ENCODE measurements at regions not wholly inside any gene's neighbourhood (a gene's known extent, or its start where the extent isn't known, plus 50 kb on each side); places are given as distances from the start of the nearest gene placed in this dataset.
"Not testable (repeated sequence)": the region's sequence is repeated elsewhere in the genome, so short reads cannot be mapped to it uniquely, and the experiment has no call there.

- DNase-seq (ENCODE audit: low spot score), result no peak
Observed at GRCh38 chr13:23086968-23087623, 93.7 kb upstream of the SGCG start.

- DNase-seq (ENCODE audit: low spot score), result peak; percentile 20
Observed at GRCh38 chr13:23087880-23088279, 92.9 kb upstream of the SGCG start.

- no peak for DNase-seq (ENCODE audit: low spot score)
Observed at GRCh38 chr13:23098161-23098907, 82.4 kb upstream of the SGCG start.

GRCh38 chr13:23105051-23105450 lies 75.7 kb upstream of the SGCG start:
- no peak for DNase-seq (ENCODE audit: low spot score)

GRCh38 chr13:23107665-23108064 lies 73.1 kb upstream of the SGCG start:
- no peak for DNase-seq (ENCODE audit: low spot score)

- no peak for DNase-seq (ENCODE audit: low spot score)
Observed at GRCh38 chr13:23119131-23119530, 61.6 kb upstream of the SGCG start.

- DNase-seq (ENCODE audit: low spot score), result not testable (repeated sequence)
Observed at GRCh38 chr13:23127540-23127939, 53.2 kb upstream of the SGCG start.

GRCh38 chr13:23129331-23129730 lies 51.4 kb upstream of the SGCG start:
- no peak for DNase-seq (ENCODE audit: low spot score)

Data from activated CD4-positive, alpha-beta T cell treated with anti-CD3 and anti-CD28 coated beads, Interleukin-2, Interleukin-4, amounts not matched to agents 100 ng/mL and 50 ng/mL, durations not matched to agents 16 hours and 8 hours (primary cell).